Mucosa of descending colon (tissue), 3 donors: ENCODE measurements at regions not wholly inside any gene's neighbourhood (a gene's known extent, or its start where the extent isn't known, plus 50 kb on each side); places are given as distances from the start of the nearest gene placed in this dataset.

Source experiments
- ATAC-seq: fragments of 200-7000 bp; cut with Tn5 transposase; one replicate; pipeline ENCODE4 v1.9.1; 2020; ENCODE audit warnings: mild to moderate bottlenecking, moderate library complexity
- DNase-seq, 3 donors: peaks; one replicate each; pipeline ENCODE4 v3.0.0-alpha.2; 2020
- H3K36me3 ChIP-seq: fragments of 200-600 bp; one replicate; pipeline ENCODE4 v1.8.0; 2021; ENCODE audit warnings: low read depth, mild to moderate bottlenecking
- H3K4me1 ChIP-seq: fragments of 200-600 bp; one replicate; pipeline ENCODE4 v1.8.0; 2021; ENCODE audit warnings: low read depth, mild to moderate bottlenecking
- H3K4me3 ChIP-seq: fragments of 200-600 bp; one replicate; pipeline ENCODE4 v1.8.0; 2021; ENCODE audit warnings: mild to moderate bottlenecking
- H3K9me3 ChIP-seq: fragments of 200-600 bp; one replicate; pipeline ENCODE4 v1.8.0; 2021; ENCODE audit warnings: mild to moderate bottlenecking
- intact Hi-C, 2 donors: fragments of 100-400 bp; cut with DNase I in 1 of 2; cut with micrococcal nuclease in 1 of 2; formaldehyde crosslinking; loops; one replicate each; pipeline versions ENCODE4 v1.11.0 to v1.11.1; 2022; cut with DNase I, micrococcal nuclease
- TF ChIP-seq, protein P1 (sequence below): fragments of 200-600 bp; IDR thresholded peaks from one replicate; pipeline ENCODE4 v1.8.0; 2022; ENCODE audit warnings: antibody characterized with exemption, mild to moderate bottlenecking
- donor health status: DM: no; HTN: no; CAD: no; lungs with moderate emphysema.
- donor health status: DM: no; HTN: no; CAD: no.
- donor health status: DM: no; HTN: yes; CAD: no.

DNA sequence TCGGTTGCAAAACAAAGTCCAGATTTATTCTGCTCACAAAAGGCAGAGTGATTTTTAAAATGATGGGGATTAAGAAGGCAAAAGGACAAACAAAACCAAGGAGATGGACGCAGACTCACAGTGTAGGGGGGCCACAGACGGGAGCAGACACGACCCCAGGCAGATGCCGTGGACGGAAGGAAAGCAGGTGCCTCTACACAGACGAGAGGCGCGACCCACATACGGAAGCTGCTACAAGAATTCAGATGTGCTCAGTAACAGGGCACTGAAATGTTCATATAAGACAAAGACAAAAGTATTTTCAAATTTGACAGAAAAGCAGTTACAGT is 148.9 kb downstream of the BRD1 start:
- intact Hi-C loops = no loop called here
- H3K36me3 ChIP-seq = no peaks in the 10 kb centered on the region
- H3K4me1 ChIP-seq = no peaks in the 10 kb centered on the region
- no peak for DNase-seq
- no peak overlapping the region for H3K4me3 ChIP-seq
- ATAC-seq = no peak
- TF ChIP-seq, protein P1, sequence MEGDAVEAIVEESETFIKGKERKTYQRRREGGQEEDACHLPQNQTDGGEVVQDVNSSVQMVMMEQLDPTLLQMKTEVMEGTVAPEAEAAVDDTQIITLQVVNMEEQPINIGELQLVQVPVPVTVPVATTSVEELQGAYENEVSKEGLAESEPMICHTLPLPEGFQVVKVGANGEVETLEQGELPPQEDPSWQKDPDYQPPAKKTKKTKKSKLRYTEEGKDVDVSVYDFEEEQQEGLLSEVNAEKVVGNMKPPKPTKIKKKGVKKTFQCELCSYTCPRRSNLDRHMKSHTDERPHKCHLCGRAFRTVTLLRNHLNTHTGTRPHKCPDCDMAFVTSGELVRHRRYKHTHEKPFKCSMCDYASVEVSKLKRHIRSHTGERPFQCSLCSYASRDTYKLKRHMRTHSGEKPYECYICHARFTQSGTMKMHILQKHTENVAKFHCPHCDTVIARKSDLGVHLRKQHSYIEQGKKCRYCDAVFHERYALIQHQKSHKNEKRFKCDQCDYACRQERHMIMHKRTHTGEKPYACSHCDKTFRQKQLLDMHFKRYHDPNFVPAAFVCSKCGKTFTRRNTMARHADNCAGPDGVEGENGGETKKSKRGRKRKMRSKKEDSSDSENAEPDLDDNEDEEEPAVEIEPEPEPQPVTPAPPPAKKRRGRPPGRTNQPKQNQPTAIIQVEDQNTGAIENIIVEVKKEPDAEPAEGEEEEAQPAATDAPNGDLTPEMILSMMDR = no peak
- H3K9me3 ChIP-seq = no peaks in the 10 kb centered on the region

DNA sequence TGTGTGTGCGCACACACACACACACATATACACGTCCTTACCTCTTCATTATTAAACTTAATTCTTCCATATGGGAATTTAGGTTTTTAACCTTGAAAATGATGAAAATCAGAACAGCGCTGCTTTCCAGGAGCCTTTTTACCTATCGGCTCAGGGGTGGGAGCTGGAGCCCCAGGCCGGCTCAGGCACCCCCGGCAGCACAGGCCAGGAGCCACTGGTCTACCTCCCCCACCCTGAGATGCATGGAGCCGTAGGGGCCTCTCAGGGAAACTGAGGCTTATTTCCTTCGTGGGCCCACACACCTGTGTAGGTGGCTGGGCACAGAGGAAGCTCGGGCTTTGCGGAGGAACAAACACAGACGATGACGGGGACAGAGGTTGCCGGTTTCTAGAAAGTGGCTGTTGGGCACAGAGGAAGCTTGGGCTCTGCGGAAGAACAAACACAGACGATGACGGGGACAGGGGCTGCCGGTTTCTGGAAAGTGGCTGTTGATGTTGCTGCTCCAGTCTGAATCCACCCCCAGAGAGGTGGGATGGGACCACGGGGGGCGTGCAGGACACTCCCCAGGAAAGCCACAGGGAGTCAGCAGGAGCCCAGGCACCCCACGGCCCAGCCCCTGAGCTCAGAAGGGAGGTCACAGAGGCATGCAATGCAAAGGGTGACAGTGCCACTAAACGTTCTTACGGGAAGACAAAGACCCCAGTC is 149.4 kb downstream of the BRD1 start:
- Histone ChIP-seq H3K36me3 (no peaks in the 10 kb centered on the region), H3K9me3 (no peaks in the 10 kb centered on the region), H3K4me1 (no peaks in the 10 kb centered on the region), H3K4me3 (no peak overlapping the region)
- ATAC-seq (no peak), DNase-seq (no peak)
- TF ChIP-seq, protein P1 = no peak
- intact Hi-C loops = no loop called here

DNA sequence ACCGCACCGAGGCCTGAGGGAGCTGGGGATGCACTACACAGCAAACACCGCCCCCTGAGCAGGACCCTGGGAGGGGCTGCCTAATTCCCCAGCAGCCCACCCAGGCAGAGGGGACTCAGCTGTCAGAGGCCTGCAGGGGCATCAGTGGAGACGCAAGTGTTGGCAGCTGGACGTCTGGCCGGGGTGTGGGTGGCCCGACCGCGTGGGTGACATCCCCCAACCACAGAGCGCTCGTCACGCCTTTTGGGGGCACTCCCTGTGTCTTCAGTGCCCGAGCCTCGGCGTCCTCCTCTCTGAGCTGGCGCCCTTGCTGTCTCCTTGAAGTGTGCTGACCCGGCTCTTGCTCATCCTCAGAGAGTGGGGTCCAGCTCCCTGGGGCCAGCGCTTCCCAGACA is 150.2 kb downstream of the BRD1 start:
- no peaks in the 10 kb centered on the region for H3K4me1 ChIP-seq
- no peak overlapping the region for H3K4me3 ChIP-seq
- intact Hi-C loops = no loop called here
- TF ChIP-seq, protein P1 = no peak
- H3K36me3 ChIP-seq = no peaks in the 10 kb centered on the region
- ATAC-seq (no peak), DNase-seq (no peak)
- no peaks in the 10 kb centered on the region for H3K9me3 ChIP-seq

DNA sequence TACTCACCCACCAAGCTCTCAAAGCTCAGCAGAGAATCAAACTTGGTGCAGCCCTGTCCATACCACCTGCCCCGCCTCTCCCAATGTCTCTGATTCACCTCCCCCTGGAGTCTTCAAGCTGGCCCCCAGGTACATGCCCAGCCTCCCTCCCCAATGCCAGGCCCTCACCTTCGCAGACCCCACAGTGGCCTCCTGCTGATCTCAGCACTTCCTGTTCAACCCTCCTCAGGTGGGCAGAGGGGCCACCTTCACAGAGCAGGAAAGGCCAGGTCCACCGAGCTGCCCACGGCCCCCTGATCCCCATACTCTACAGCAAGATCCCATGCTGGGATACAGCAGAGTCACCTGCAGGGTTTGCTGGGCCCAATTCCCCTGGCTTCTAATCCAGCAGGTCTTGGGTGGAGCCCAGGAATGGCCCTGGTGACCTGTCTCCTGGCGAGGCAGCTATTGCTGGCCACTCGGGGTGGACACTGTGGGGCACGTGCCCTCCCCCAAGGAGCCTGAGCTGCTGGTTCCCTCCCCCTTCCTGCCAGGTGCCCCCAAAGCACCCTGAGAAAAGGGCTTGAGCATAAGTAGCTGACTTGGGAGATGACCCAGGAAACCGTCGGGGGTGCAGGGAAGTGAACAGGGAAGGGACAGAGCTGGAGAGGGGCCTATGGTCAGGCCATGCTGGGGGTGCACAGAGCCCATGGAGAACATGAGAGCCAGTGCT is 150.7 kb downstream of the BRD1 start:
- intact Hi-C loops = no loop called here
- Histone ChIP-seq H3K4me3 (no peak overlapping the region), H3K36me3 (no peaks in the 10 kb centered on the region), H3K9me3 (no peaks in the 10 kb centered on the region), H3K4me1 (no peaks in the 10 kb centered on the region)
- DNase-seq (no peak), ATAC-seq (no peak)
- TF ChIP-seq, protein P1 = no peak

DNA sequence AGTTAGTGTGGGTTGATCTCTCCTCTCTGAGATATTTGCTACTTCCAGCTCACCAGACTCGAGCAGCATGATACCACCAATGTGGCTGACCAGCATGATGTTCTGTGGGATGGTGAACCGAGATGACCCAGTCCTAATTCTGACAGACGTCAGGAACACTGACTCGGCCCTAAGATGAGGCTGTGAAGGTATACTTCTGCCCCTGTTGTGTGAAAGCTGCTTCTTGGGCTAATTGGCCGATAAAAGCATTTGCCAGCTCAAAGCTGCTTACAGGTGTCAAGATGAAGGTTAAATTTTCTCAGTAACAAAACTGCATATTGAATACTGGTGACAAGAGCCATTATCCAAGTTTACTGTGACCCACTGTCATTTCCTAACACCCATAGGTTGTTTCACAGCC is 151.4 kb downstream of the BRD1 start:
- TF ChIP-seq, protein P1 = no peak
- Histone ChIP-seq H3K4me1 (peaks cover under 1% of the 10 kb centered on the region), H3K4me3 (no peak overlapping the region), H3K36me3 (no peaks in the 10 kb centered on the region), H3K9me3 (no peaks in the 10 kb centered on the region)
- ATAC-seq (no peak), DNase-seq (no peak)
- intact Hi-C loops = no loop called here
